OCI-LY7 (cell line): ENCODE measurements at regions not wholly inside any gene's neighbourhood (a gene's known extent, or its start where the extent isn't known, plus 50 kb on each side); places are given as distances from the start of the nearest gene placed in this dataset.

Experiments
- BruUV-seq: library from RNA; stranded (reverse); fragments of 400-500 nt; replicated peaks from 2 replicates; lab custom pipeline; 2021; lab: Mats Ljungman, UMichigan
- CTCF ChIA-PET: fragments of 300-600 bp; sonication (Branson Sonifier 250); formaldehyde crosslinking; loops from one replicate; lab custom pipeline; 2022; ENCODE audit warnings: antibody characterized with exemption; ENCODE audit not compliant: unreplicated experiment; lab: Charles Lee
- POLR2A ChIA-PET: fragments of 300-600 bp; sonication (Branson Sonifier 250); formaldehyde crosslinking; loops from one replicate; lab custom pipeline; 2022; ENCODE audit warnings: antibody characterized with exemption; lab: Charles Lee
- DNase-seq: peaks from one replicate; pipeline ENCODE4 v3.0.0-alpha.2; 2015; ENCODE audit warnings: low spot score
- H2AFZ ChIP-seq: fragments of 200-600 bp; sonication (generic), shearing (Covaris generic); 2 replicates; pipeline ENCODE4 v1.6.1; 2014; ENCODE audit warnings: mild to moderate bottlenecking, antibody characterized with exemption, low read length, moderate library complexity
- H3K27ac ChIP-seq: fragments of 200-600 bp; sonication (generic); 2 replicates; pipeline ENCODE4 v1.5.1; 2014; ENCODE audit warnings: mixed run types, low read depth, mild to moderate bottlenecking, moderate library complexity, low read length, inconsistent platforms; ENCODE audit not compliant: poor library complexity, severe bottlenecking
- H3K36me3 ChIP-seq: fragments of 200-600 bp; sonication (generic); 2 replicates; pipeline ENCODE4 v1.6.1; 2014; ENCODE audit warnings: mild to moderate bottlenecking, antibody characterized with exemption, low read length, moderate library complexity, mixed read lengths; ENCODE audit not compliant: insufficient read depth
- H3K4me1 ChIP-seq: fragments of 200-600 bp; sonication (generic); 2 replicates; pipeline ENCODE4 v1.5.1; 2014; ENCODE audit warnings: mild to moderate bottlenecking, low read length; ENCODE audit not compliant: insufficient read depth, poor library complexity, severe bottlenecking
- H3K4me2 ChIP-seq: fragments of 200-600 bp; sonication (generic); 2 replicates; pipeline ENCODE4 v1.6.1; 2014; ENCODE audit warnings: mild to moderate bottlenecking, low read length
- H3K4me3 ChIP-seq: fragments of 200-600 bp; sonication (generic); 2 replicates; pipeline ENCODE4 v1.5.1; 2014; ENCODE audit warnings: mild to moderate bottlenecking, low read depth, low read length; ENCODE audit not compliant: poor library complexity, severe bottlenecking
- H3K79me2 ChIP-seq: fragments of 200-600 bp; sonication (generic); 2 replicates; pipeline ENCODE4 v1.6.1; 2016; ENCODE audit warnings: low read depth, mild to moderate bottlenecking, low read length, moderate library complexity, mixed read lengths; ENCODE audit not compliant: insufficient read depth
- H3K9me2 ChIP-seq: fragments of 200-600 bp; sonication (generic); 2 replicates; pipeline ENCODE4 v1.6.1; 2016; ENCODE audit warnings: mild to moderate bottlenecking, low read length, mixed read lengths; ENCODE audit not compliant: insufficient read depth
- H3K9me3 ChIP-seq: fragments of 200-600 bp; sonication (generic); 2 replicates; pipeline ENCODE4 v1.6.1; 2014; ENCODE audit warnings: mild to moderate bottlenecking, mixed run types, low read length, mixed read lengths
- H4K20me1 ChIP-seq: fragments of 200-600 bp; sonication (generic); 2 replicates; pipeline ENCODE4 v1.6.1; 2014; ENCODE audit warnings: mild to moderate bottlenecking, antibody characterized with exemption, low read length, moderate library complexity, mixed read lengths; ENCODE audit not compliant: insufficient read depth
- CTCF ChIP-seq: fragments of 200-600 bp; sonication (generic); conservative IDR thresholded peaks from 2 replicates; pipeline ENCODE4 v1.5.1; 2014; ENCODE audit warnings: mild to moderate bottlenecking, antibody characterized with exemption, low read length, moderate library complexity, mixed read lengths
- EZH2phosphoT487 ChIP-seq: fragments of 200-600 bp; sonication (generic); IDR thresholded peaks from 2 replicates; pipeline ENCODE4 v1.6.1; 2018; ENCODE audit warnings: low read depth, borderline replicate concordance, mild to moderate bottlenecking, mixed run types, antibody characterized with exemption, low read length, moderate library complexity, mixed read lengths
- intact Hi-C: fragments of 100-400 bp; cut with micrococcal nuclease; formaldehyde crosslinking; loops from one replicate; pipeline ENCODE4 v1.10.0; 2022; ENCODE audit not compliant: unreplicated experiment

- Histone ChIP-seq H3K4me1 (no peaks in the 10 kb centered on the region), H3K9me3 (no peaks in the 10 kb centered on the region), H2AFZ (no peak overlapping the region), H3K27ac (no peak overlapping the region), H4K20me1 (no peaks in the 10 kb centered on the region), H3K36me3 (no peaks in the 10 kb centered on the region), H3K79me2 (no peaks in the 10 kb centered on the region), H3K4me3 (no peak overlapping the region), H3K9me2 (no peaks in the 10 kb centered on the region), H3K4me2 (no peak overlapping the region)
- TF ChIP-seq CTCF (no peak), EZH2phosphoT487 (no peak)
- ChIA-PET POLR2A (no interaction called here), CTCF (no interaction called here)
- no TSS peak for BruUV-seq
- intact Hi-C loops, result no loop called here
- DNase-seq, result no peak
These were observed 239.2 kb upstream of the DDX53 start for GRCh38 chrX:22760513-22761057.

GRCh38 chrX:22788221-22788620, 211.5 kb upstream of the DDX53 start:
- no peaks in the 10 kb centered on the region for H3K9me3 ChIP-seq
- no TSS peak for BruUV-seq
- DNase-seq, result no peak
- ChIA-PET CTCF (no interaction called here), POLR2A (no interaction called here)
- H3K27ac ChIP-seq, result no peak overlapping the region
- H3K4me2 ChIP-seq, result no peak overlapping the region
- H3K4me3 ChIP-seq, result no peak overlapping the region
- H2AFZ ChIP-seq, result no peak overlapping the region
- H3K79me2 ChIP-seq, result no peaks in the 10 kb centered on the region
- H4K20me1 ChIP-seq, result no peaks in the 10 kb centered on the region
- intact Hi-C loops, result no loop called here
- TF ChIP-seq CTCF (no peak), EZH2phosphoT487 (no peak)
- H3K9me2 ChIP-seq, result no peaks in the 10 kb centered on the region
- H3K36me3 ChIP-seq, result no peaks in the 10 kb centered on the region
- no peaks in the 10 kb centered on the region for H3K4me1 ChIP-seq

- Histone ChIP-seq H3K9me3 (no peaks in the 10 kb centered on the region), H3K36me3 (no peaks in the 10 kb centered on the region), H3K4me3 (no peak overlapping the region), H3K27ac (no peak overlapping the region), H2AFZ (no peak overlapping the region), H3K79me2 (no peaks in the 10 kb centered on the region), H3K9me2 (no peaks in the 10 kb centered on the region), H4K20me1 (no peaks in the 10 kb centered on the region), H3K4me1 (no peaks in the 10 kb centered on the region), H3K4me2 (no peak overlapping the region)
- POLR2A ChIA-PET, result no interaction called here
- intact Hi-C loops, result no loop called here
- CTCF ChIA-PET, result no interaction called here
- no peak for DNase-seq
- TF ChIP-seq CTCF (no peak), EZH2phosphoT487 (no peak)
- no TSS peak for BruUV-seq
These were observed 204.1 kb upstream of the DDX53 start for GRCh38 chrX:22795671-22796070.
